OCI-LY1 (cell line): ENCODE measurements at regions not wholly inside any gene's neighbourhood (a gene's known extent, or its start where the extent isn't known, plus 50 kb on each side); places are given as distances from the start of the nearest gene placed in this dataset.

ENCODE experiments used
- EZH2 ChIP-seq: fragments of 200-600 bp; sonication (generic), shearing (Covaris generic); IDR thresholded peaks from 2 replicates; pipeline ENCODE4 v1.8.0; 2017; ENCODE audit warnings: borderline replicate concordance, mixed run types, mild to moderate bottlenecking, antibody characterized with exemption, low read length, moderate library complexity, mixed read lengths
- TF ChIP-seq, protein P1 (sequence below): fragments of 200-600 bp; sonication (generic), shearing (Covaris generic); IDR thresholded peaks from 2 replicates; pipeline ENCODE4 v1.5.1; 2017; ENCODE audit warnings: mild to moderate bottlenecking, antibody characterized with exemption, low read length, moderate library complexity, mixed read lengths

DNA sequence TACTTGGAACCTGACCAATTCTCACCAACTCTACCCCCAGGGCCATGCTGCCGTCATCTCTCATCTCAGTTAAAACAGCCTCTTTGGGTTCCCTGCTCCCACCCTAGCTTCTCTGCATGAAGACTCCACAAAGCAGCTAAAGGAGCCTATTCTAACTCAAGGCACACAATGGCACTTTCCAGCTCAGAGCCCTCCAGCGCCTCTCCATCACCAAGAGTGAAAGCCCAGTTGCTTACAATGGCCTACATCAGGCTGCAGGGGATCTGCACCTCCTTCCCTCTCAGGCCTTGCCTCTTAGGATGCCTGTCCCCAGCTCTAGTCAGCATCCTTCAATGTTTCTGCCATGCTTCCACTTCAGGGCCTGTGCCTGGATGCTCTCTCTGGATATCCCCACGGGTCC lies 83.7 kb upstream of the GNAZ start:
- TF ChIP-seq, protein P1, sequence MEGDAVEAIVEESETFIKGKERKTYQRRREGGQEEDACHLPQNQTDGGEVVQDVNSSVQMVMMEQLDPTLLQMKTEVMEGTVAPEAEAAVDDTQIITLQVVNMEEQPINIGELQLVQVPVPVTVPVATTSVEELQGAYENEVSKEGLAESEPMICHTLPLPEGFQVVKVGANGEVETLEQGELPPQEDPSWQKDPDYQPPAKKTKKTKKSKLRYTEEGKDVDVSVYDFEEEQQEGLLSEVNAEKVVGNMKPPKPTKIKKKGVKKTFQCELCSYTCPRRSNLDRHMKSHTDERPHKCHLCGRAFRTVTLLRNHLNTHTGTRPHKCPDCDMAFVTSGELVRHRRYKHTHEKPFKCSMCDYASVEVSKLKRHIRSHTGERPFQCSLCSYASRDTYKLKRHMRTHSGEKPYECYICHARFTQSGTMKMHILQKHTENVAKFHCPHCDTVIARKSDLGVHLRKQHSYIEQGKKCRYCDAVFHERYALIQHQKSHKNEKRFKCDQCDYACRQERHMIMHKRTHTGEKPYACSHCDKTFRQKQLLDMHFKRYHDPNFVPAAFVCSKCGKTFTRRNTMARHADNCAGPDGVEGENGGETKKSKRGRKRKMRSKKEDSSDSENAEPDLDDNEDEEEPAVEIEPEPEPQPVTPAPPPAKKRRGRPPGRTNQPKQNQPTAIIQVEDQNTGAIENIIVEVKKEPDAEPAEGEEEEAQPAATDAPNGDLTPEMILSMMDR, result no peak
- no peak for TF ChIP-seq EZH2
